ENCODE measurements at regions not wholly inside any gene's neighbourhood (a gene's known extent, or its start where the extent isn't known, plus 50 kb on each side); places are given as distances from the start of the nearest gene placed in this dataset.

- TF ChIP-seq, protein P1, sequence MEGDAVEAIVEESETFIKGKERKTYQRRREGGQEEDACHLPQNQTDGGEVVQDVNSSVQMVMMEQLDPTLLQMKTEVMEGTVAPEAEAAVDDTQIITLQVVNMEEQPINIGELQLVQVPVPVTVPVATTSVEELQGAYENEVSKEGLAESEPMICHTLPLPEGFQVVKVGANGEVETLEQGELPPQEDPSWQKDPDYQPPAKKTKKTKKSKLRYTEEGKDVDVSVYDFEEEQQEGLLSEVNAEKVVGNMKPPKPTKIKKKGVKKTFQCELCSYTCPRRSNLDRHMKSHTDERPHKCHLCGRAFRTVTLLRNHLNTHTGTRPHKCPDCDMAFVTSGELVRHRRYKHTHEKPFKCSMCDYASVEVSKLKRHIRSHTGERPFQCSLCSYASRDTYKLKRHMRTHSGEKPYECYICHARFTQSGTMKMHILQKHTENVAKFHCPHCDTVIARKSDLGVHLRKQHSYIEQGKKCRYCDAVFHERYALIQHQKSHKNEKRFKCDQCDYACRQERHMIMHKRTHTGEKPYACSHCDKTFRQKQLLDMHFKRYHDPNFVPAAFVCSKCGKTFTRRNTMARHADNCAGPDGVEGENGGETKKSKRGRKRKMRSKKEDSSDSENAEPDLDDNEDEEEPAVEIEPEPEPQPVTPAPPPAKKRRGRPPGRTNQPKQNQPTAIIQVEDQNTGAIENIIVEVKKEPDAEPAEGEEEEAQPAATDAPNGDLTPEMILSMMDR (IDR thresholded peaks at IDR 0.05): no peak
- TF ChIP-seq POLR2A (IDR thresholded peaks at IDR 0.05): no peak
These were observed 234.7 kb upstream of the SASH1 start for GRCh38 chr6:148107911-148108310.

Data from esophagus squamous epithelium (tissue), 4 donors.